ENCODE measurements at regions not wholly inside any gene's neighbourhood (a gene's known extent, or its start where the extent isn't known, plus 50 kb on each side); places are given as distances from the start of the nearest gene placed in this dataset.

- no peak overlapping the region for H4K8ac ChIP-seq (replicated peaks; ENCODE audit: insufficient read length, low read depth, low read length)
- no peak overlapping the region for H4K91ac ChIP-seq (ENCODE audit: insufficient read length, low read depth, low read length)
- no peak overlapping the region for H4K5ac ChIP-seq (ENCODE audit: insufficient read length, low read depth, low read length)
- no peak overlapping the region for H3K4me3 Mint-ChIP-seq
- no peaks in the 10 kb centered on the region for H3K4me1 ChIP-seq (ENCODE audit: insufficient read depth, low read length)
- no peaks in the 10 kb centered on the region for H3K9me3 ChIP-seq (ENCODE audit: control insufficient read depth, low read depth, low read length)
- no peaks in the 10 kb centered on the region for H3K23me2 ChIP-seq (ENCODE audit: insufficient read length, low read depth, low read length, poor library complexity, severe bottlenecking)
- H4K20me1 ChIP-seq (ENCODE audit: control insufficient read depth, insufficient read depth, insufficient read length) = no peaks in the 10 kb centered on the region
- peaks cover 0 to 4% (median 0%) of the 10 kb centered on the region in 3 experiments; a peak in 2 of 7 replicates for H3K36me3 Mint-ChIP-seq (ENCODE audit: insufficient read depth in 1 of 3, low read depth in 3 of 3)
- no peak overlapping the region for H3T11ph ChIP-seq (ENCODE audit: low read length)
- H2BK12ac ChIP-seq (ENCODE audit: insufficient read length, low read depth, low read length) = no peak overlapping the region
- no peak overlapping the region for H3K14ac ChIP-seq (ENCODE audit: insufficient read depth, low read length)
- H3K27me3 Mint-ChIP-seq (ENCODE audit: low read depth) = no peaks in the 10 kb centered on the region
- TF ChIP-seq CTCF (conservative IDR thresholded peaks at IDR 0.05) = no peak
- no peak overlapping the region for H3K9ac ChIP-seq (ENCODE audit: extremely low read depth, insufficient read length, low read length)
- no peak overlapping the region for H2BK120ac ChIP-seq (ENCODE audit: low read depth, low read length, poor library complexity, severe bottlenecking)
- no CpG with 5 or more reads among the region's 16 CpGs for WGBS (ENCODE audit: extremely low coverage, insufficient read length, low lambda C conversion rate)
- no peak overlapping the region for H2BK5ac ChIP-seq (ENCODE audit: insufficient read length, low read length)
- H3K9me3 Mint-ChIP-seq = peaks cover 3 to 17% of the 10 kb centered on the region in 2 experiments; a peak in 3 of 5 replicates
- no peak overlapping the region for H2BK15ac ChIP-seq (ENCODE audit: low read depth, low read length)
- no peaks in the 10 kb centered on the region for H3K27me3 ChIP-seq (ENCODE audit: insufficient read depth, low read length)
- no peak overlapping the region for H3K27ac ChIP-seq (ENCODE audit: insufficient read length, low read depth, low read length)
- no peak overlapping the region for H2AK5ac ChIP-seq (ENCODE audit: insufficient read length, low read length)
- no peaks in the 10 kb centered on the region for H3K4me1 Mint-ChIP-seq
- H2BK20ac ChIP-seq (ENCODE audit: low read depth, low read length, poor library complexity, severe bottlenecking) = no peak overlapping the region
- H3K79me1 ChIP-seq (ENCODE audit: insufficient read depth, low read depth, low read length, poor library complexity, severe bottlenecking) = no peaks in the 10 kb centered on the region
- no peak overlapping the region for H2AFZ ChIP-seq (ENCODE audit: low read length)
- no peak overlapping the region for H3K18ac ChIP-seq (ENCODE audit: insufficient read length, low read depth, low read length)
- no peak overlapping the region for H3K27ac Mint-ChIP-seq
- no peak overlapping the region for H3K56ac ChIP-seq (ENCODE audit: insufficient read length, low read depth, low read length)
- DNase-seq = no peak
- H3K23ac ChIP-seq (ENCODE audit: insufficient read length, low read depth, low read length) = no peak overlapping the region
- no peak overlapping the region for H3K4me2 ChIP-seq (ENCODE audit: insufficient read depth, insufficient read length, low read length)
- H3K79me2 ChIP-seq (ENCODE audit: insufficient read depth, low read length) = no peaks in the 10 kb centered on the region
- no peak overlapping the region for H3K4ac ChIP-seq (ENCODE audit: low read depth, low read length)
These were observed 338.2 kb downstream of the TCERG1L start for GRCh38 chr10:130973127-130973839.

Measured in H9 (cell line).